IMR-90 (cell line): ENCODE measurements at regions not wholly inside any gene's neighbourhood (a gene's known extent, or its start where the extent isn't known, plus 50 kb on each side); places are given as distances from the start of the nearest gene placed in this dataset.

Source experiments
- ATAC-seq: fragments of 200-7000 bp; cut with Tn5 transposase; 2 replicates; pipeline ENCODE4 v1.9.1; 2020; ENCODE audit warnings: low read depth, mild to moderate bottlenecking, moderate library complexity
- BruUV-seq: library from RNA; stranded (reverse); fragments of 400-500 nt; replicated peaks from 2 replicates; lab custom pipeline; 2021; lab: Mats Ljungman, UMichigan
- CTCF ChIA-PET: fragments of 300-600 bp; formaldehyde crosslinking; extraction: SDS; loops from one replicate; lab custom pipeline; 2021; ENCODE audit warnings: antibody characterized with exemption; lab: Yijun Ruan, JAX
- POLR2A ChIA-PET: fragments of 300-600 bp; sonication (Branson Sonifier 250); formaldehyde crosslinking; loops from one replicate; lab custom pipeline; 2022; ENCODE audit warnings: antibody characterized with exemption; ENCODE audit not compliant: unreplicated experiment; lab: Charles Lee
- DNase-seq: peaks from one replicate; pipeline ENCODE4 v3.0.0; 2013
- H2AFZ ChIP-seq: replicated peaks from 2 replicates; pipeline ENCODE3; 2013; ENCODE audit warnings: low read length, mild to moderate bottlenecking; ENCODE audit not compliant: poor library complexity
- H2AK5ac ChIP-seq: 2 replicates; pipeline ENCODE4 v1.6.1; 2013; ENCODE audit warnings: low read depth, low read length, inconsistent platforms
- H2AK9ac ChIP-seq: replicated peaks from 2 replicates; pipeline ENCODE3; 2013; ENCODE audit warnings: mild to moderate bottlenecking, low read depth, low read length, moderate library complexity; ENCODE audit not compliant: poor library complexity
- H2BK120ac ChIP-seq: 2 replicates; pipeline ENCODE4 v1.6.1; 2013; ENCODE audit warnings: low read depth, low read length, inconsistent platforms
- H2BK15ac ChIP-seq: 3 replicates; pipeline ENCODE4 v1.6.1; 2013; ENCODE audit warnings: low read depth, low read length, inconsistent platforms
- H2BK20ac ChIP-seq: 2 replicates; pipeline ENCODE4 v1.6.1; 2013; ENCODE audit warnings: low read depth, mild to moderate bottlenecking, inconsistent platforms, low read length, moderate library complexity
- H2BK5ac ChIP-seq: 2 replicates; pipeline ENCODE4 v1.6.1; 2013; ENCODE audit warnings: mild to moderate bottlenecking, low read depth, low read length, inconsistent platforms; ENCODE audit not compliant: poor library complexity, severe bottlenecking
- H3K14ac ChIP-seq: replicated peaks from 2 replicates; pipeline ENCODE4 v1.6.1; 2013; ENCODE audit warnings: low read depth, low read length, inconsistent platforms
- H3K18ac ChIP-seq: 2 replicates; pipeline ENCODE4 v1.6.1; 2013; ENCODE audit warnings: low read depth, low read length, control low read depth
- H3K23ac ChIP-seq: 2 replicates; pipeline ENCODE4 v1.6.1; 2013; ENCODE audit warnings: low read depth, low read length, inconsistent platforms
- H3K27ac ChIP-seq: 2 replicates; pipeline ENCODE4 v1.5.1; 2013; ENCODE audit warnings: mild to moderate bottlenecking, control low read depth, low read length; ENCODE audit not compliant: insufficient read depth
- H3K27me3 ChIP-seq: 2 replicates; pipeline ENCODE4 v1.6.1; 2013; ENCODE audit warnings: low read length; ENCODE audit not compliant: control insufficient read depth, insufficient read depth
- H3K36me3 ChIP-seq: 2 replicates; pipeline ENCODE4 v1.6.1; 2013; ENCODE audit warnings: low read length, mixed read lengths; ENCODE audit not compliant: control insufficient read depth, insufficient read depth
- H3K4ac ChIP-seq: 2 replicates; pipeline ENCODE4 v1.6.1; 2013; ENCODE audit warnings: low read depth, low read length, inconsistent platforms
- H3K4me1 ChIP-seq: 2 replicates; pipeline ENCODE4 v1.6.1; 2013; ENCODE audit warnings: low read length, mixed read lengths; ENCODE audit not compliant: control insufficient read depth, insufficient read depth
- H3K4me2 ChIP-seq: 2 replicates; pipeline ENCODE4 v1.6.1; 2013; ENCODE audit warnings: low read depth, mild to moderate bottlenecking, control low read depth, low read length, moderate library complexity
- H3K4me3 ChIP-seq: 2 replicates; pipeline ENCODE4 v1.5.1; 2013; ENCODE audit warnings: low read depth, mild to moderate bottlenecking, control low read depth, low read length, moderate library complexity; ENCODE audit not compliant: insufficient read depth
- H3K56ac ChIP-seq: 2 replicates; pipeline ENCODE4 v1.6.1; 2013; ENCODE audit warnings: low read length, inconsistent platforms; ENCODE audit not compliant: insufficient read depth; ENCODE audit errors: extremely low read depth
- H3K79me1 ChIP-seq, 2 experiments: 2 replicates each; pipeline ENCODE4 v1.6.1; 2013; ENCODE audit warnings: low read length in 2 of 2, inconsistent platforms in 1 of 2, low read depth in 1 of 2
- H3K9ac ChIP-seq: 2 replicates; pipeline ENCODE4 v1.6.1; 2013; ENCODE audit warnings: low read depth, low read length, control low read depth
- H3K9me1 ChIP-seq: 2 replicates; pipeline ENCODE4 v1.6.1; 2013; ENCODE audit warnings: low read length, inconsistent platforms; ENCODE audit not compliant: insufficient read depth
- H3K9me3 ChIP-seq: 2 replicates; pipeline ENCODE4 v1.6.1; 2013; ENCODE audit warnings: low read length; ENCODE audit not compliant: control insufficient read depth, insufficient read depth
- H4K20me1 ChIP-seq: 2 replicates; pipeline ENCODE4 v1.6.1; 2013; ENCODE audit warnings: low read length, inconsistent platforms; ENCODE audit not compliant: insufficient read depth
- H4K5ac ChIP-seq: 2 replicates; pipeline ENCODE4 v1.6.1; 2013; ENCODE audit warnings: mild to moderate bottlenecking, low read depth, low read length, control low read depth
- H4K8ac ChIP-seq, 2 experiments: 2 replicates each; pipeline ENCODE4 v1.6.1; 2013; ENCODE audit warnings: low read depth in 2 of 2, low read length in 2 of 2, control low read depth in 1 of 2, inconsistent platforms in 1 of 2
- H4K91ac ChIP-seq: 2 replicates; pipeline ENCODE4 v1.6.1; 2013; ENCODE audit warnings: low read depth, low read length, inconsistent platforms; ENCODE audit not compliant: insufficient read depth
- BHLHE40 ChIP-seq: fragments of 150-350 bp; IDR thresholded peaks from 2 replicates; pipeline ENCODE4 v1.6.1; 2016; ENCODE audit warnings: mild to moderate bottlenecking, low read depth, low read length
- CEBPB ChIP-seq: IDR thresholded peaks from 2 replicates; pipeline ENCODE4 v1.6.1; 2012; ENCODE audit warnings: low read depth, low read length, improper control_type of control experiment
- CHD1 ChIP-seq: IDR thresholded peaks from 2 replicates; pipeline ENCODE4 v1.6.1; 2012; ENCODE audit warnings: low read depth, low read length, improper control_type of control experiment
- CTCF ChIP-seq: conservative IDR thresholded peaks from 2 replicates; pipeline ENCODE4 v1.5.1; 2012; ENCODE audit warnings: mild to moderate bottlenecking, low read depth, low read length, improper control_type of control experiment
- FOS ChIP-seq: fragments of 150-350 bp; IDR thresholded peaks from 2 replicates; pipeline ENCODE4 v1.6.1; 2016; ENCODE audit warnings: low read depth, low read length
- MAFK ChIP-seq: IDR thresholded peaks from 2 replicates; pipeline ENCODE4 v1.6.1; 2012; ENCODE audit warnings: low read depth, low read length, improper control_type of control experiment
- MAZ ChIP-seq: IDR thresholded peaks from 2 replicates; pipeline ENCODE4 v1.6.1; 2012; ENCODE audit warnings: low read depth, mild to moderate bottlenecking, low read length, improper control_type of control experiment, moderate library complexity, borderline replicate concordance
- MXI1 ChIP-seq: IDR thresholded peaks from 2 replicates; pipeline ENCODE4 v1.6.1; 2012; ENCODE audit warnings: low read depth, mild to moderate bottlenecking, low read length, moderate library complexity, borderline replicate concordance
- NFE2L2 ChIP-seq: fragments of 150-350 bp; IDR thresholded peaks from 2 replicates; pipeline ENCODE4 v1.6.1; 2016; ENCODE audit warnings: low read depth, mild to moderate bottlenecking, low read length
- POLR2A ChIP-seq: IDR thresholded peaks from 2 replicates; pipeline ENCODE4 v1.6.1; 2012; ENCODE audit warnings: mild to moderate bottlenecking, low read depth, low read length
- RAD21 ChIP-seq: IDR thresholded peaks from 2 replicates; pipeline ENCODE4 v1.6.1; 2012; ENCODE audit warnings: low read length, improper control_type of control experiment
- RCOR1 ChIP-seq: IDR thresholded peaks from 2 replicates; pipeline ENCODE4 v1.6.1; 2012; ENCODE audit warnings: mild to moderate bottlenecking, low read length, improper control_type of control experiment; ENCODE audit not compliant: insufficient replicate concordance
- RFX5 ChIP-seq: IDR thresholded peaks from 2 replicates; pipeline ENCODE4 v1.8.0; 2012; ENCODE audit warnings: low read depth, mild to moderate bottlenecking, low read length, moderate library complexity
- SMC3 ChIP-seq: fragments of 150-350 bp; IDR thresholded peaks from 2 replicates; pipeline ENCODE4 v1.6.1; 2016; ENCODE audit warnings: low read depth, mild to moderate bottlenecking, antibody characterized with exemption, low read length, moderate library complexity
- USF2 ChIP-seq: fragments of 150-350 bp; IDR thresholded peaks from 2 replicates; pipeline ENCODE4 v1.6.1; 2017; ENCODE audit warnings: mild to moderate bottlenecking, antibody characterized with exemption, low read length, low read depth
- WGBS, 2 experiments: methylation state at CpG; one replicate each; pipeline versions ENCODE4 v1.1.5 to v1.1.7; 2013; ENCODE audit warnings: missing lambda C conversion rate in 2 of 2; ENCODE audit not compliant: insufficient read length in 1 of 2; ENCODE audit errors: extremely low coverage in 2 of 2; 5-methylcytosine and 5-hydroxymethylcytosine counted together
- dilution Hi-C: fragments of 300-500 bp; cut with HindIII; formaldehyde crosslinking; loops from one replicate; pipeline ENCODE4 v1.14.3; 2018; ENCODE audit warnings: low sequenced_read_pairs; ENCODE audit not compliant: unreplicated experiment
- in situ Hi-C: fragments of 300-500 bp; cut with MboI; formaldehyde crosslinking; loops from 3 replicates; pipeline ENCODE4 v1.14.3; 2019; ENCODE audit warnings: low sequenced_read_pairs, inconsistent platforms, mixed read lengths
- intact Hi-C: fragments of 100-400 bp; cut with micrococcal nuclease; formaldehyde crosslinking; loops from 2 replicates; pipeline ENCODE4 v1.10.0; 2022
- TF ChIP-seq, protein P1 (sequence below): fragments of 150-350 bp; IDR thresholded peaks from 2 replicates; pipeline ENCODE4 v1.6.1; 2016; ENCODE audit warnings: low read depth, mild to moderate bottlenecking, low read length, moderate library complexity, borderline replicate concordance

DNA sequence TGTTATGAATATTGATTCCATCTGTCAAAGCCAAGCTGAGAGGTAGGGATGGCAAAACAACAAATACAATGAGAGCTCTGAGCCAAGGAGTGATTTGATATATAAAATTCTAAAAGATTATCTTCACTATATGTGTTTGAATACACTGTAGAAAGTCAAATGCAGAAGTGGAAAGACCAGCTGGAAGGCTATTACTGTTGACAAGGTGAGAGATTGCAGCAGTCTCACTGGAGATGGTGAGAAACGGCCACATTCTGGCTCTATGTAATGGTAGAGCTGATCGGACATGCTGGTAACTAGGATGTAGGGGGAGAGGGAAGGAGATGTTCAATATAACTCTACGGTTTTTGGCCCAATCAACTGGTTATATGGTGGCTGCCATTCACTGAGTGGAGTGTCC lies 434.2 kb upstream of the SUCLG2 start:
- POLR2A ChIA-PET, result no interaction called here
- no peak overlapping the region for H3K4ac ChIP-seq
- no peak overlapping the region for H3K9ac ChIP-seq
- dilution Hi-C loops, result no loop called here
- no peak overlapping the region for H4K5ac ChIP-seq
- no peaks in the 10 kb centered on the region for H3K4me1 ChIP-seq
- no peak overlapping the region for H3K23ac ChIP-seq
- H3K4me3 ChIP-seq, result no peak overlapping the region
- H2AK5ac ChIP-seq, result no peak overlapping the region
- no peak overlapping the region for H2AFZ ChIP-seq
- ATAC-seq (no peak), DNase-seq (no peak)
- TF ChIP-seq CEBPB (no peak), RFX5 (no peak), POLR2A (no peak), SMC3 (no peak), MAFK (no peak), MAZ (no peak), RAD21 (no peak), CTCF (no peak), USF2 (no peak), RCOR1 (no peak), FOS (no peak), CHD1 (no peak), NFE2L2 (no peak), BHLHE40 (no peak), MXI1 (no peak)
- TF ChIP-seq, protein P1, sequence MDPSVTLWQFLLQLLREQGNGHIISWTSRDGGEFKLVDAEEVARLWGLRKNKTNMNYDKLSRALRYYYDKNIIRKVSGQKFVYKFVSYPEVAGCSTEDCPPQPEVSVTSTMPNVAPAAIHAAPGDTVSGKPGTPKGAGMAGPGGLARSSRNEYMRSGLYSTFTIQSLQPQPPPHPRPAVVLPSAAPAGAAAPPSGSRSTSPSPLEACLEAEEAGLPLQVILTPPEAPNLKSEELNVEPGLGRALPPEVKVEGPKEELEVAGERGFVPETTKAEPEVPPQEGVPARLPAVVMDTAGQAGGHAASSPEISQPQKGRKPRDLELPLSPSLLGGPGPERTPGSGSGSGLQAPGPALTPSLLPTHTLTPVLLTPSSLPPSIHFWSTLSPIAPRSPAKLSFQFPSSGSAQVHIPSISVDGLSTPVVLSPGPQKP, result no peak
- in situ Hi-C loops, result no loop called here
- no peak overlapping the region for H3K4me2 ChIP-seq
- no peak overlapping the region for H2BK15ac ChIP-seq
- no peak overlapping the region for H3K14ac ChIP-seq
- H3K79me1 ChIP-seq, result no peaks in the 10 kb centered on the region
- WGBS, 2 experiments, result 17% methylated on average over 1 of the region's 3 CpGs; no CpG with 5 or more reads in 1 of the 2 experiments
- H4K8ac ChIP-seq, result no peak overlapping the region
- CTCF ChIA-PET, result no interaction called here
- H3K18ac ChIP-seq, result no peak overlapping the region
- H3K27ac ChIP-seq, result no peak overlapping the region
- no peaks in the 10 kb centered on the region for H4K20me1 ChIP-seq
- no peak overlapping the region for H2BK5ac ChIP-seq
- no peaks in the 10 kb centered on the region for H3K36me3 ChIP-seq
- intact Hi-C loops, result no loop called here
- H3K56ac ChIP-seq, result no peak overlapping the region
- no TSS peak for BruUV-seq
- no peaks in the 10 kb centered on the region for H3K27me3 ChIP-seq
- no peaks in the 10 kb centered on the region for H3K9me3 ChIP-seq
- H4K91ac ChIP-seq, result no peak overlapping the region
- no peak overlapping the region for H2BK20ac ChIP-seq
- H3K9me1 ChIP-seq, result no peaks in the 10 kb centered on the region
- H2BK120ac ChIP-seq, result no peak overlapping the region
- no peak overlapping the region for H2AK9ac ChIP-seq
